Heart left ventricle (tissue), 16 donors: ENCODE measurements at regions not wholly inside any gene's neighbourhood (a gene's known extent, or its start where the extent isn't known, plus 50 kb on each side); places are given as distances from the start of the nearest gene placed in this dataset.

Source experiments
- ATAC-seq, 4 donors: fragments of 200-7000 bp; cut with Tn5 transposase; one replicate each; pipeline ENCODE4 v1.9.1; 2020 to 2022; ENCODE audit warnings: moderate library complexity in 4 of 4, mild to moderate bottlenecking in 3 of 4, moderate number of reproducible peaks in 1 of 4
- DNase-seq, 5 donors: peaks; one replicate each; pipeline ENCODE4 v3.0.0-alpha.2; 2020
- H3K27ac ChIP-seq, 12 donors: fragments of 200-600 bp; sonication (generic) in 4 of 12; one replicate each; pipeline versions ENCODE4 v1.5.0 to v1.8.0; 2016 to 2022; ENCODE audit warnings: mild to moderate bottlenecking in 2 of 12
- H3K27me3 ChIP-seq, 9 donors: fragments of 200-600 bp; sonication (generic) in 2 of 9; one replicate each; pipeline versions ENCODE4 v1.5.1 to v1.8.0; 2016 to 2022; ENCODE audit warnings: mild to moderate bottlenecking in 3 of 9
- H3K36me3 ChIP-seq, 9 donors: fragments of 200-600 bp; sonication (generic) in 2 of 9; one replicate each; pipeline versions ENCODE4 v1.5.0 to v1.8.0; 2018 to 2022; ENCODE audit warnings: mild to moderate bottlenecking in 2 of 9
- H3K4me1 ChIP-seq, 12 donors: fragments of 200-600 bp; sonication (generic) in 4 of 12; one replicate each; pipeline versions ENCODE4 v1.5.0 to v1.8.0; 2016 to 2022; ENCODE audit warnings: mild to moderate bottlenecking in 3 of 12
- H3K4me3 ChIP-seq, 12 donors: fragments of 200-600 bp; sonication (generic) in 4 of 12; one replicate each; pipeline versions ENCODE4 v1.5.0 to v1.8.0; 2017 to 2022; ENCODE audit warnings: mild to moderate bottlenecking in 9 of 12, moderate library complexity in 4 of 12
- H3K9me3 ChIP-seq, 12 donors: fragments of 200-600 bp; sonication (generic) in 4 of 12; one replicate each; pipeline versions ENCODE4 v1.5.0 to v1.8.0; 2016 to 2022; ENCODE audit warnings: mild to moderate bottlenecking in 1 of 12
- POLR2A ChIP-seq, 2 donors: fragments of 450-650 bp; IDR thresholded peaks; one replicate each; pipeline ENCODE4 v1.6.1; 2017; ENCODE audit warnings: antibody characterized with exemption in 2 of 2, mild to moderate bottlenecking in 2 of 2, moderate library complexity in 2 of 2
- WGBS, 4 donors: extraction: QIAGEN DNeasy Blood & Tissue Kit in 2 of 4; methylation state at CpG; one replicate each; pipeline versions ENCODE4 v1.1.5 to v1.1.7; 2013 to 2018; 5-methylcytosine and 5-hydroxymethylcytosine counted together
- intact Hi-C, 10 donors: fragments of 100-400 bp; cut with DNase I; formaldehyde crosslinking; loops; one replicate each; pipeline versions ENCODE4 v1.11.1 to v1.14.2; 2022
- TF ChIP-seq, protein P1 (sequence below), 12 donors: fragments of 200-600 bp; sonication (generic) in 4 of 12; IDR thresholded peaks; one replicate each; pipeline versions ENCODE4 v1.5.0 to v1.8.0; 2018 to 2022; ENCODE audit warnings: antibody characterized with exemption in 12 of 12, mild to moderate bottlenecking in 5 of 12
- donor health status: ischemic (EF 13 %, LVEDD 7.1; RV severe dilation, severe dysfunction).
- donor health status: healthy with polysubstance abuse.
- donor health status: DM: no; HTN: yes; CAD: no.
- donor health status: DM: no; HTN: no; CAD: no.
- donor health status: ischemic (EF 25% LVEDD 6.9; RV normal size, moderate dysfunction).
- donor health status: ischemic (EF 25% LVEDD 5.7; RV mildly dilated, moderate dysfunction).
- donor health status: healthy.
- donor health status: DM: yes; HTN: yes; CAD: no.
- donor health status: ischemic (EF 35%, LVEDD 5.7; RV mildly dilated, moderate dysfunction).
- donor health status: nonischemic (EF 11% LVEDD 7.7; RV severe dilation, severe dysfunction).
- donor health status: DM: yes; HTN: yes; CAD: no.
- donor health status: PGD.
- donor health status: ischemic (EF 29% LVEDD 5.4; RV normal size, mild dysfunction).
- donor health status: nonischemic (EF 23%, LVEDD 6.1; RV moderate dilation, normal function).

DNA sequence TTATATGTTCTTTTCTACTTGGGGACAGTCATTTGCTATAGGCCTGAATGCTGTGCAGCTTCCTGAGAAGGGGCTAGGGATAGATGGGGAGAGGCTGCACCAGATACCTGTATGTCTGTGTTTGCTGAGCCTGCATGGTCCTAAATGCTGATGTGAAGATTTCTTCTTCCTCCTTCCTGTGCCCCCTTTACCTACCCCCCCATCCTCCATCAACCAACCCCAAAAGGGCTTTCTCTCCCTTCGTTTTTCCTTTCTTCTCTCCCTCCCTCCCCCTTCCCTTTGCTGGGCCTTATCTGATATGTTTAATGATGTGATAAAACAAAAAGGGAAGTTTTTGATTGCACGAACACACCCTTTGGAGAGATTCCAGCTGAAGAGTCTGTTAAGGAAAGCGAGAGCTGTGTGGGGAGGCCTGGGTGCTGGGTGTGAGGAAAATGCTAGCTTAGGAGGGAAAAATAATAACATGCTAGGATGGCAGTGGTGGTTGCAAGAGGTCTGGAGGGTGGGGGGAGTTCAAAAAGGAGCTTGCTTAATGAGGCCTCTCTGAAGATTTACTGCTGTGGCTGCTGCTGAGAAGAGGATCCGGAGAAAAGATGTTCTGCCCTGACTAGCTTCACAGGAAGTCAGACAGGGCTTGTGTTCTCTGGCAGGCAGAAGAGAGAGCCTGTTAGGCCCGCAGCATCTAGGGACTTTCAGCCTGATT is 101.8 kb downstream of the SAMD9 start:
- H3K4me3 ChIP-seq, result no peak overlapping the region
- intact Hi-C loops, result no loop called here
- H3K4me1 ChIP-seq, result peaks cover 0 to 31% (median 16%) of the 10 kb centered on the region in 12 donors
- TF ChIP-seq, protein P1, sequence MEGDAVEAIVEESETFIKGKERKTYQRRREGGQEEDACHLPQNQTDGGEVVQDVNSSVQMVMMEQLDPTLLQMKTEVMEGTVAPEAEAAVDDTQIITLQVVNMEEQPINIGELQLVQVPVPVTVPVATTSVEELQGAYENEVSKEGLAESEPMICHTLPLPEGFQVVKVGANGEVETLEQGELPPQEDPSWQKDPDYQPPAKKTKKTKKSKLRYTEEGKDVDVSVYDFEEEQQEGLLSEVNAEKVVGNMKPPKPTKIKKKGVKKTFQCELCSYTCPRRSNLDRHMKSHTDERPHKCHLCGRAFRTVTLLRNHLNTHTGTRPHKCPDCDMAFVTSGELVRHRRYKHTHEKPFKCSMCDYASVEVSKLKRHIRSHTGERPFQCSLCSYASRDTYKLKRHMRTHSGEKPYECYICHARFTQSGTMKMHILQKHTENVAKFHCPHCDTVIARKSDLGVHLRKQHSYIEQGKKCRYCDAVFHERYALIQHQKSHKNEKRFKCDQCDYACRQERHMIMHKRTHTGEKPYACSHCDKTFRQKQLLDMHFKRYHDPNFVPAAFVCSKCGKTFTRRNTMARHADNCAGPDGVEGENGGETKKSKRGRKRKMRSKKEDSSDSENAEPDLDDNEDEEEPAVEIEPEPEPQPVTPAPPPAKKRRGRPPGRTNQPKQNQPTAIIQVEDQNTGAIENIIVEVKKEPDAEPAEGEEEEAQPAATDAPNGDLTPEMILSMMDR (IDR thresholded peaks at IDR 0.05), result no peak
- no peak for TF ChIP-seq POLR2A (IDR thresholded peaks at IDR 0.05)
- no peaks in the 10 kb centered on the region for H3K36me3 ChIP-seq
- WGBS, 4 donors, result 27 to 45% (median 32%) methylated on average over 5 of the region's 5 CpGs
- H3K27me3 ChIP-seq, result no peaks in the 10 kb centered on the region
- peak overlapping the region in 7 of 12 donors; percentile 12 to 61 (median 53) for H3K27ac ChIP-seq
- peak in 2 of 4 donors; percentile 39 to 60 for ATAC-seq
- peak in 1 of 5 donors; percentile 24 for DNase-seq
- H3K9me3 ChIP-seq, result no peaks in the 10 kb centered on the region

- no peaks in the 10 kb centered on the region for H3K27me3 ChIP-seq
- peak overlapping the region in 8 of 12 donors; percentile 12 to 61 (median 38) for H3K27ac ChIP-seq
- intact Hi-C loops, result no loop called here
- H3K4me3 ChIP-seq, result no peak overlapping the region
- peak in 1 of 4 donors; percentile 77 for ATAC-seq
- TF ChIP-seq POLR2A (IDR thresholded peaks at IDR 0.05), result no peak
- TF ChIP-seq, protein P1 (IDR thresholded peaks at IDR 0.05), result no peak
- H3K36me3 ChIP-seq, result no peaks in the 10 kb centered on the region
- no peak for DNase-seq
- H3K9me3 ChIP-seq, result no peaks in the 10 kb centered on the region
- peaks cover 0 to 31% (median 16%) of the 10 kb centered on the region in 12 donors for H3K4me1 ChIP-seq
- 43 to 51% (median 48%) methylated on average over 3 of the region's 3 CpGs for WGBS, 4 donors
Observed at GRCh38 chr7:93015101-93015778, 102.5 kb downstream of the SAMD9 start.

DNA sequence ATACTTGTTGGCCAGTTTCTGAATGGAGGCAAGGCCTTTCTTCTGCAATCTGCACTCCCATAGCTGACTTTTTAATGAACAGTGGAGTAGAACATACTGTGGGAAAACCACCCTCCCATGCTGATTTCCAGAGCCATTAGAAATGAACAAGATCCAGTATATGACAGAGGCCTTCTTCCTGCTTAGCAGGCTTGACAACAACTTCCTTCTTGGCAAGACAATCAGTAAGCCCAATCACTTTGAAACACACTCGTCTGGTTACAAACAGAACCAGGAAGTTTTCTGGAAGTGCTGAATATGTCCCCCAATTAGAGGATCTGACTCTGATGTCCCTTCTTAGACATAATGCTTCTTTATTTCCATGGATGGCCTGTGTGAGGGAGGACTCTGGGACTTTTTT is 103.4 kb downstream of the SAMD9 start:
- no peak overlapping the region for H3K4me3 ChIP-seq
- H3K27ac ChIP-seq, result peak overlapping the region in 7 of 12 donors; percentile 6 to 55 (median 32)
- no peak for TF ChIP-seq POLR2A (IDR thresholded peaks at IDR 0.05)
- TF ChIP-seq, protein P1 (IDR thresholded peaks at IDR 0.05), result no peak
- DNase-seq (no peak), ATAC-seq (peak in 2 of 4 donors; percentile 36 to 74)
- WGBS, 4 donors, result 22 to 59% (median 38%) methylated on average over 1 of the region's 1 CpG
- peaks cover 0 to 31% (median 16%) of the 10 kb centered on the region in 12 donors for H3K4me1 ChIP-seq
- H3K9me3 ChIP-seq, result no peaks in the 10 kb centered on the region
- H3K36me3 ChIP-seq, result no peaks in the 10 kb centered on the region
- intact Hi-C loops, result no loop called here
- no peaks in the 10 kb centered on the region for H3K27me3 ChIP-seq

- intact Hi-C loops, result no loop called here
- ATAC-seq (no peak), DNase-seq (no peak)
- Histone ChIP-seq H3K27ac (no peak overlapping the region), H3K27me3 (no peaks in the 10 kb centered on the region), H3K4me3 (no peak overlapping the region), H3K4me1 (peaks cover 0 to 31% (median 16%) of the 10 kb centered on the region in 12 donors), H3K9me3 (no peaks in the 10 kb centered on the region), H3K36me3 (no peaks in the 10 kb centered on the region)
- 90 to 97% (median 95%) methylated on average over 2 of the region's 2 CpGs for WGBS, 4 donors
- TF ChIP-seq, protein P1 (IDR thresholded peaks at IDR 0.05), result no peak
- TF ChIP-seq POLR2A (IDR thresholded peaks at IDR 0.05), result no peak
Observed at GRCh38 chr7:93013446-93014061, 104.2 kb downstream of the SAMD9 start.
